ENCODE measurements at regions not wholly inside any gene's neighbourhood (a gene's known extent, or its start where the extent isn't known, plus 50 kb on each side); places are given as distances from the start of the nearest gene placed in this dataset.
A peak's percentile ranks its signal among the peaks of the same experiment; 100 is the strongest.

DNA sequence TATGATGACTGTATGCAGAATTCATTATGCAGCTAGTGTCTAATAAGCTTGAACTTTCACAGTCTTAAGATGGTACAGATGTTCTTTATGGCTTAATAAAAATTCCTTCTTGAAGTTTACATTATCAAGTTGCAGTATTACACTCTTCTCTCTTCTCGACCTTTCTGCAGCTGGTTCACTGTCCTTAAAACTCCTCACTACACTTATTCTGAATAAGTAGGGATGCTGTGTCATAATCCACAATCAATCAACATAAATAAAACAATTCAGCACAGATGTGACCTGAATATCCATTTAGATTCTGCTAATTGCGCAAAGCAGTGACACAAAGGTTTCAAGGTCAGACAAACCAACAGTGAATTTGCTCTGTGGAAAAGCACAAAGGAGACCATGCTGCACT is 356.8 kb downstream of the SUCLG1 start:
- DNase-seq (ENCODE audit: low spot score), result no peak
- TF ChIP-seq, protein P1, sequence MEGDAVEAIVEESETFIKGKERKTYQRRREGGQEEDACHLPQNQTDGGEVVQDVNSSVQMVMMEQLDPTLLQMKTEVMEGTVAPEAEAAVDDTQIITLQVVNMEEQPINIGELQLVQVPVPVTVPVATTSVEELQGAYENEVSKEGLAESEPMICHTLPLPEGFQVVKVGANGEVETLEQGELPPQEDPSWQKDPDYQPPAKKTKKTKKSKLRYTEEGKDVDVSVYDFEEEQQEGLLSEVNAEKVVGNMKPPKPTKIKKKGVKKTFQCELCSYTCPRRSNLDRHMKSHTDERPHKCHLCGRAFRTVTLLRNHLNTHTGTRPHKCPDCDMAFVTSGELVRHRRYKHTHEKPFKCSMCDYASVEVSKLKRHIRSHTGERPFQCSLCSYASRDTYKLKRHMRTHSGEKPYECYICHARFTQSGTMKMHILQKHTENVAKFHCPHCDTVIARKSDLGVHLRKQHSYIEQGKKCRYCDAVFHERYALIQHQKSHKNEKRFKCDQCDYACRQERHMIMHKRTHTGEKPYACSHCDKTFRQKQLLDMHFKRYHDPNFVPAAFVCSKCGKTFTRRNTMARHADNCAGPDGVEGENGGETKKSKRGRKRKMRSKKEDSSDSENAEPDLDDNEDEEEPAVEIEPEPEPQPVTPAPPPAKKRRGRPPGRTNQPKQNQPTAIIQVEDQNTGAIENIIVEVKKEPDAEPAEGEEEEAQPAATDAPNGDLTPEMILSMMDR (IDR thresholded peaks at IDR 0.05; ENCODE audit: extremely low read depth, insufficient read depth, missing control alignments), result no peak
- in situ Hi-C loops (cut with MboI; ENCODE audit: low pct_unique_long_range_greater_than_20kb, low sequenced_read_pairs, unreplicated experiment), result no loop called here

DNA sequence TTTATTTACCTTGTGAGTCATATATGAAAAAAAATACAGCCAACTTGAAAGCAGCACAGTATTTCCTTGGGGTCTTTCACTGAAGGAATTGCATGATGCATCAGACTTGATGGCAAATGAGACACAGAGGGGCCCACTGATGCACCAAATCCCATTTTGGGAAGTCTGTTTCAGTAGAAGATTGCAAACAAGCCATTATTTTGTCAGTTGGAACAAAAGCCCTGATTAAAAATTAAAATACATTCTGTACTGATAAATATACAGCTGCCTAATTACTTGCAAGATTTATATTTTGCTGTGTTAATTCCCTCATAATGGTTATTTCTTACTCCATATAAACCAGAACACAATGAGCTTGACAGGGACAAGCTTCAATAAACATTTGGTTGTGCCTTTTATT is 370.4 kb downstream of the SUCLG1 start:
- no peak for DNase-seq (ENCODE audit: low spot score)
- in situ Hi-C loops (cut with MboI; ENCODE audit: low pct_unique_long_range_greater_than_20kb, low sequenced_read_pairs, unreplicated experiment), result no loop called here
- TF ChIP-seq, protein P1 (IDR thresholded peaks at IDR 0.05; ENCODE audit: extremely low read depth, insufficient read depth, missing control alignments), result no peak

DNA sequence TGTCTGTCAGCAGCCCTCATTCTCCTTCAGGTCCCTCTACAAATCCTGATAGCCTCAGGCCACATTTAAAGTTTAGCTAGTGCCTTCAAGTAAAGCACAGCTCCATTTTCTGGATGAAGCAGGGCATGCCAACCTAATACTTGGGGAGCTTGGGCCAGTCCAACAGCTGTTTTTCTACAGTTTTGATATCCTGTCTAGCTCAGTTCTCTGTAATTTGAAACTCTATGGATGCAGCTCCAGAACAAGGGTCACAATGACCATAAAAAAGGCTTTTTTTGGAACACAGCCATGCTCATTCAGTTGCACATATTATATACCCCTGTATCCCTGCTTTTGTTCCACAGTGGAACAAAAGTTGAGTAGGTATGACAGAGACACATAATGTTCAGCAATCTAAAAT is 373.5 kb downstream of the SUCLG1 start:
- in situ Hi-C loops (cut with MboI; ENCODE audit: low pct_unique_long_range_greater_than_20kb, low sequenced_read_pairs, unreplicated experiment), result no loop called here
- TF ChIP-seq, protein P1 (IDR thresholded peaks at IDR 0.05; ENCODE audit: extremely low read depth, insufficient read depth, missing control alignments), result no peak
- DNase-seq (ENCODE audit: low spot score), result no peak

DNA sequence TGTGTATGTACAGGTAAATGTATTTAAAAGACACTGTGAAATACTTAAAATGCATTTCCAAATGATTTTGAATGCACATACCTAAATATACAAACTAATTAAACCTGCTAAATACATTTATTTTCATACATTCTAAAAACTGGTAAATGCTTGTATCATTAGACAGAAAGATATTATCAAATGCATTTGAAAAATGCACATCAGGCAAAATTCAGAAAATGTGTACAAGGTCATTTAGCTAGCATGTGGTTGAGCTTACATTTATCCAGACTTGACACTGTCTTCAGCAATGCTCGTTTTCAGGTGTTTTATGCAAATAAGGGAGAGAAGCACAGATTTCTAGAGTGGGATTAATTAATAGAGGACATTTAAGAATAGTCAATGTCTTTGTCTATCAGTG is 374.2 kb downstream of the SUCLG1 start:
- TF ChIP-seq, protein P1 (IDR thresholded peaks at IDR 0.05; ENCODE audit: extremely low read depth, insufficient read depth, missing control alignments), result no peak
- no peak for DNase-seq (ENCODE audit: low spot score)
- in situ Hi-C loops (cut with MboI; ENCODE audit: low pct_unique_long_range_greater_than_20kb, low sequenced_read_pairs, unreplicated experiment), result no loop called here

DNA sequence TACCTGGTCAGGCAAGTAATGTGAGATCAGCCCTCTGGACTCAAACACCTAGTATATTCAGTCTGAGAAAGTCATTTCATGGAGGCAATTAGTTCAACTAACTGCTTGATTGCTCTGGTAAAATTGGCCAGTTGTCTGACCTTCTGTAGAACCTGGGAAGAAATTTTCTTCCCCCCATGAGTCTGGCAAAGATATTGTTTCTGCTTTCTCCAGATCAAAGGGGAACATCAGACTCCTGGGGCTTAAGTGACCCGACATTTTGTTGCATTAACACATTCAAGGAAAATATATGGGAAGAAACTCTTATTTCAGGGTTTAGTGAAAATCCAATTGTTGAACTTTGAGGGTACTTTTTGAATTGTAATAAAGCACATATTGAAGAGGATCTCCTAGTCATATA is 375.1 kb downstream of the SUCLG1 start:
- in situ Hi-C loops (cut with MboI; ENCODE audit: low pct_unique_long_range_greater_than_20kb, low sequenced_read_pairs, unreplicated experiment), result no loop called here
- DNase-seq (ENCODE audit: low spot score), result no peak
- TF ChIP-seq, protein P1 (IDR thresholded peaks at IDR 0.05; ENCODE audit: extremely low read depth, insufficient read depth, missing control alignments), result no peak

DNA sequence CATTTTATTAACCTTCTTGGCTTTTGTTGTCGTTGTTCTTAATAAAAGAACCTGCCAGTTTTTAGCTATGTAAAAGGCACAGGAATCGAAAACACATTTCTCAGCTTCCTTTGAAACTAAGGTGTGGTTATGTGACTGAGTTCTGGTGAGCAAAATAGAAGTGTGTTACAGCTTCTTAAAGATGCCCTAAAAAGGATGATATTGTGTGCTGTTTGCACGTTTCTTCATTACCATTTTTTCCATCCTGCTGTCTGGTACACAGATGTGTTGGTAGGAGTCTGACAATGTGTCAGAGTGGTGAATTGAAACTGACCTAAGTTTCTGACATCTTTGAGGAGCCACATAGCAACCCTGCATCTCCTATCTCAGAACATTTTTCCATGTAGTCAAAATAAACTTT is 380.6 kb downstream of the SUCLG1 start:
- in situ Hi-C loops (cut with MboI; ENCODE audit: low pct_unique_long_range_greater_than_20kb, low sequenced_read_pairs, unreplicated experiment), result no loop called here
- DNase-seq (ENCODE audit: low spot score), result no peak
- TF ChIP-seq, protein P1 (IDR thresholded peaks at IDR 0.05; ENCODE audit: extremely low read depth, insufficient read depth, missing control alignments), result no peak

DNA sequence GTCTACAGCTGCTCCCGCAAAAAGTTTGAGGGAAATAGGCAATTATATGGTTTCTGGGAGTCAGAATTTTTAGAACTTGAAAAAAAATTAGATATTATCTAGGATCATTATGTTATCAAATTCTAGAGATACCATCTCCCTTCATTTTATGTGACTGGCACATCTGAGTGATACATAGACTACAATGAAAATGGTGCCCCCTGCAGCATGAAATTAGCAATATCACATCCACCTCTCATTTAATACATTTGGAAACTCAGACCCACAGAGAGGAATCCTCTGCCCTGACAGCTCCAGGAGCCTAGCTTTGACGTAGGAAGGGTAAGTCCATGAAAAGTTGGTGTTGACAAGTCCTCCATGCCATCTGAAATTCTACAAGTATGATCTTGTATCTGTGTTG is 381.6 kb downstream of the SUCLG1 start:
- DNase-seq (ENCODE audit: low spot score), result peak; percentile 3
- TF ChIP-seq, protein P1 (IDR thresholded peaks at IDR 0.05; ENCODE audit: extremely low read depth, insufficient read depth, missing control alignments), result peak; percentile 49
- in situ Hi-C loops (cut with MboI; ENCODE audit: low pct_unique_long_range_greater_than_20kb, low sequenced_read_pairs, unreplicated experiment), result no loop called here

All from GM13977 (cell line).